Suprapubic skin (tissue), 4 donors: ENCODE measurements at regions not wholly inside any gene's neighbourhood (a gene's known extent, or its start where the extent isn't known, plus 50 kb on each side); places are given as distances from the start of the nearest gene placed in this dataset.

Experiments used
- DNase-seq, 2 donors: peaks; one replicate each; pipeline ENCODE4 v3.0.0-alpha.2; 2019; ENCODE audit warnings: low spot score in 2 of 2
- H3K27ac ChIP-seq: fragments of 200-600 bp; sonication (generic); one replicate; pipeline ENCODE4 v1.5.1; 2019
- H3K27me3 ChIP-seq: fragments of 200-600 bp; sonication (generic); one replicate; pipeline ENCODE4 v1.5.1; 2019
- H3K36me3 ChIP-seq: fragments of 200-600 bp; sonication (generic); one replicate; pipeline ENCODE4 v1.5.1; 2019
- H3K4me1 ChIP-seq: fragments of 200-600 bp; sonication (generic); one replicate; pipeline ENCODE4 v1.5.1; 2019
- H3K4me3 ChIP-seq: fragments of 200-600 bp; sonication (generic); one replicate; pipeline ENCODE4 v1.5.1; 2019; ENCODE audit warnings: mild to moderate bottlenecking
- H3K9me3 ChIP-seq: fragments of 200-600 bp; sonication (generic); one replicate; pipeline ENCODE4 v1.5.1; 2019
- CTCF ChIP-seq, 2 donors: fragments of 200-600 bp in 1 of 2; fragments of 450-650 bp in 1 of 2; sonication (generic) in 1 of 2; IDR thresholded peaks; one replicate each; pipeline ENCODE4 v1.5.1; 2016 to 2019; ENCODE audit warnings: antibody characterized with exemption in 2 of 2, mild to moderate bottlenecking in 1 of 2, moderate library complexity in 1 of 2
- EP300 ChIP-seq: sonication (generic); formaldehyde crosslinking; IDR thresholded peaks from one replicate; pipeline ENCODE4 v1.6.1; 2017; ENCODE audit warnings: antibody characterized with exemption
- POLR2A ChIP-seq, 2 donors: fragments of 450-650 bp; IDR thresholded peaks; one replicate each; pipeline ENCODE4 v1.6.1; 2017; ENCODE audit warnings: antibody characterized with exemption in 2 of 2, mild to moderate bottlenecking in 2 of 2, moderate library complexity in 2 of 2
- POLR2AphosphoS5 ChIP-seq, 3 donors: sonication (generic); formaldehyde crosslinking; IDR thresholded peaks; one replicate each; pipeline ENCODE4 v1.6.1; 2017; ENCODE audit warnings: antibody characterized with exemption in 3 of 3
- WGBS: methylation state at CpG from one replicate; pipeline ENCODE4 v1.1.5; 2018; 5-methylcytosine and 5-hydroxymethylcytosine counted together

- Histone ChIP-seq H3K27ac (no peak overlapping the region), H3K9me3 (no peaks in the 10 kb centered on the region), H3K4me1 (no peaks in the 10 kb centered on the region), H3K4me3 (no peak overlapping the region), H3K36me3 (no peaks in the 10 kb centered on the region), H3K27me3 (no peaks in the 10 kb centered on the region)
- TF ChIP-seq EP300 (no peak), CTCF (IDR thresholded peaks at IDR 0.05) (no peak), POLR2AphosphoS5 (IDR thresholded peaks at IDR 0.05) (no peak), POLR2A (IDR thresholded peaks at IDR 0.05) (no peak)
- no peak for DNase-seq
- WGBS = 25% methylated on average over 3 of the region's 3 CpGs
These were observed 191.4 kb downstream of the AMY1C start for GRCh38 chr1:103941086-103941485.

- no peaks in the 10 kb centered on the region for H3K9me3 ChIP-seq
- H3K27ac ChIP-seq = no peak overlapping the region
- H3K27me3 ChIP-seq = no peaks in the 10 kb centered on the region
- no peak for TF ChIP-seq CTCF (IDR thresholded peaks at IDR 0.05)
- TF ChIP-seq EP300 = no peak
- TF ChIP-seq POLR2A (IDR thresholded peaks at IDR 0.05) = no peak
- TF ChIP-seq POLR2AphosphoS5 (IDR thresholded peaks at IDR 0.05) = no peak
- no peaks in the 10 kb centered on the region for H3K36me3 ChIP-seq
- 87% methylated on average over 1 of the region's 1 CpG for WGBS
- DNase-seq = no peak
- H3K4me3 ChIP-seq = no peak overlapping the region
- H3K4me1 ChIP-seq = no peaks in the 10 kb centered on the region
These were observed 192.3 kb downstream of the AMY1C start for GRCh38 chr1:103942029-103942428.

- Histone ChIP-seq H3K36me3 (no peaks in the 10 kb centered on the region), H3K9me3 (no peaks in the 10 kb centered on the region), H3K27ac (no peak overlapping the region), H3K4me3 (no peak overlapping the region), H3K27me3 (no peaks in the 10 kb centered on the region), H3K4me1 (no peaks in the 10 kb centered on the region)
- DNase-seq = no peak
- TF ChIP-seq CTCF (IDR thresholded peaks at IDR 0.05) (no peak), POLR2AphosphoS5 (IDR thresholded peaks at IDR 0.05) (no peak), POLR2A (IDR thresholded peaks at IDR 0.05) (no peak), EP300 (no peak)
- WGBS = 55% methylated on average over 3 of the region's 3 CpGs
These were observed 196.1 kb downstream of the AMY1C start for GRCh38 chr1:103945774-103946173.

- Histone ChIP-seq H3K36me3 (no peaks in the 10 kb centered on the region), H3K4me3 (no peak overlapping the region), H3K4me1 (no peaks in the 10 kb centered on the region), H3K27me3 (no peaks in the 10 kb centered on the region), H3K9me3 (no peaks in the 10 kb centered on the region), H3K27ac (no peak overlapping the region)
- TF ChIP-seq EP300 = no peak
- no peak for TF ChIP-seq POLR2A (IDR thresholded peaks at IDR 0.05)
- no peak for TF ChIP-seq CTCF (IDR thresholded peaks at IDR 0.05)
- TF ChIP-seq POLR2AphosphoS5 (IDR thresholded peaks at IDR 0.05) = no peak
- no peak for DNase-seq
- 47% methylated on average over 3 of the region's 3 CpGs for WGBS
These were observed 198.8 kb downstream of the AMY1C start for GRCh38 chr1:103948526-103948925.

- Histone ChIP-seq H3K27ac (no peak overlapping the region), H3K4me3 (no peak overlapping the region), H3K36me3 (no peaks in the 10 kb centered on the region), H3K4me1 (no peaks in the 10 kb centered on the region), H3K9me3 (no peaks in the 10 kb centered on the region), H3K27me3 (no peaks in the 10 kb centered on the region)
- TF ChIP-seq POLR2A (IDR thresholded peaks at IDR 0.05) (no peak), EP300 (no peak), POLR2AphosphoS5 (IDR thresholded peaks at IDR 0.05) (no peak), CTCF (IDR thresholded peaks at IDR 0.05) (no peak)
- DNase-seq = no peak
These were observed 200.1 kb downstream of the AMY1C start for GRCh38 chr1:103949779-103950178.
